ENCODE measurements at regions not wholly inside any gene's neighbourhood (a gene's known extent, or its start where the extent isn't known, plus 50 kb on each side); places are given as distances from the start of the nearest gene placed in this dataset.

DNA sequence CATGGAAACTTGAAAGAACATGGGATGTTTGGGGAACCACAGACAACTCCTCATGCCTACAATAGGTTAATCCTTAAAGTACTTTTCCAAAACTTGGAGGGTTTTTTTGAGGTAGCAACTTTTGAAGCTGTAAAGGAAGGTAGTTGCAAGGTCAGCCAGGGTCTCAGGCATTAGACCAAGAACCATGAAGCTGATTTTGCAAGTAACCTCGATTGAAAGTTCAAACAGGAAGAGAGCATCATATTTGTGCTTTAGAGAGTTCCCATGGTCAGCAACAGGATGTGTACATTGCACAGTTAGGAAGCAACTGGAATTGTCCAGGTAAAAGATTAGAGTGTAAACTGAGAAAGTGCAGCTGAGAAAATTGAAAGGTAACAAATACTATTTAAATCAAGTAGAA is 199.8 kb upstream of the NR2F2 start (continued):
- no peak for TF ChIP-seq SOX13 (IDR thresholded peaks at IDR 0.05)
- TF ChIP-seq SOX13 (CRISPR knock-in tag; conservative IDR thresholded peaks at IDR 0.05 in 1 of 2, IDR thresholded peaks at IDR 0.05 in 1 of 2), result 0 out of 4 replicates have a peak, but pooled peaks of 1 of the 2 experiments have one; percentile 41
- no peak for TF ChIP-seq POLR2AphosphoS5 (IDR thresholded peaks at IDR 0.05; ENCODE audit: low read depth, low read length)
- TF ChIP-seq NFIC (IDR thresholded peaks at IDR 0.05; ENCODE audit: low read length), result peak; percentile 39; the same call in 1 of the 2 replicates
- no peak for TF ChIP-seq HDAC6 (IDR thresholded peaks at IDR 0.05; ENCODE audit: low read depth, low read length)
- TF ChIP-seq ZNF780A (CRISPR knock-in tag; IDR thresholded peaks at IDR 0.05), result no peak
- no peak for TF ChIP-seq ZNF776 (CRISPR knock-in tag; IDR thresholded peaks at IDR 0.05)
- TF ChIP-seq GABPB1 (CRISPR knock-in tag; IDR thresholded peaks at IDR 0.05), result peak; percentile 37; the same call in 1 of the 2 replicates
- no peak for TF ChIP-seq HCFC1 (IDR thresholded peaks at IDR 0.05; ENCODE audit: low read depth, low read length)
- no peak for TF ChIP-seq TCF7L2 (IDR thresholded peaks at IDR 0.05; ENCODE audit: low read depth, low read length)
- no peak for TF ChIP-seq GABPA (IDR thresholded peaks at IDR 0.05; ENCODE audit: low read depth, low read length)
- peak; percentile 79 for TF ChIP-seq GABPA (CRISPR knock-in tag; IDR thresholded peaks at IDR 0.05; ENCODE audit: low read depth)
- TF ChIP-seq HES4 (CRISPR knock-in tag; IDR thresholded peaks at IDR 0.05; ENCODE audit: borderline replicate concordance), result no peak
- TF ChIP-seq FOXA1 (IDR thresholded peaks at IDR 0.05), result no peak
- TF ChIP-seq FOXA1 (CRISPR knock-in tag; IDR thresholded peaks at IDR 0.05), result peak; percentile 80
- no peak for TF ChIP-seq PCBP2 (optimal IDR thresholded peaks at IDR 0.05; ENCODE audit: low read depth, low read length, poor library complexity, severe bottlenecking)
- peak; percentile 54; the same call in 1 of the 2 replicates for TF ChIP-seq HMG20A (CRISPR knock-in tag; IDR thresholded peaks at IDR 0.05; ENCODE audit: borderline replicate concordance)
- TF ChIP-seq MTF1 (CRISPR knock-in tag; IDR thresholded peaks at IDR 0.05), result no peak
- peak; percentile 69 for TF ChIP-seq HDAC2 (CRISPR knock-in tag; IDR thresholded peaks at IDR 0.05)
- peak; percentile 53; the same call in 1 of the 2 replicates for TF ChIP-seq POGZ (CRISPR knock-in tag; IDR thresholded peaks at IDR 0.05)
- no peak for TF ChIP-seq ZNF430 (CRISPR knock-in tag; IDR thresholded peaks at IDR 0.05)
- TF ChIP-seq CREM (IDR thresholded peaks at IDR 0.05), result peak; percentile 29; the same call in 1 of the 2 replicates
- TF ChIP-seq CREM (CRISPR knock-in tag; IDR thresholded peaks at IDR 0.05), result no peak
- TF ChIP-seq, protein P1, sequence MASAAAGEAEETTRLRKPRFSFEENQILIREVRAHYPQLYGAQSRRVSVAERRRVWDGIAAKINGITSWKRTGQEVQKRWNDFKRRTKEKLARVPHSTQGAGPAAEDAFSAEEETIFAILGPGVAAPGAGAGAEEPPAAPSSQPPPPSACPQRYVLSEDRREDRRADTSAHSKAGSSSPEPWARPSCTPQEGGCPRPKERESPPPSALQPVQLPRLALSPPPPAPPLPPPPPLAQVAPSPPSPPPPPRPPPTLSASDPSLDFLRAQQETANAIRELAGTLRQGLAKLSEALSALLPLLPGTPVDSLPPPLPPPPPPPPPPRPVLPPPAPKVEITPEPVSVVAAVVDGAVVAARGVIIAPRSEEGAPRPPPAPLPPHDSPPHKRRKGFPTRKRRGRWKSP (CRISPR knock-in tag; IDR thresholded peaks at IDR 0.05), result no peak
- TF ChIP-seq SOX5 (CRISPR knock-in tag; IDR thresholded peaks at IDR 0.05; ENCODE audit: borderline replicate concordance), result peak; percentile 75
- TF ChIP-seq, protein P2, sequence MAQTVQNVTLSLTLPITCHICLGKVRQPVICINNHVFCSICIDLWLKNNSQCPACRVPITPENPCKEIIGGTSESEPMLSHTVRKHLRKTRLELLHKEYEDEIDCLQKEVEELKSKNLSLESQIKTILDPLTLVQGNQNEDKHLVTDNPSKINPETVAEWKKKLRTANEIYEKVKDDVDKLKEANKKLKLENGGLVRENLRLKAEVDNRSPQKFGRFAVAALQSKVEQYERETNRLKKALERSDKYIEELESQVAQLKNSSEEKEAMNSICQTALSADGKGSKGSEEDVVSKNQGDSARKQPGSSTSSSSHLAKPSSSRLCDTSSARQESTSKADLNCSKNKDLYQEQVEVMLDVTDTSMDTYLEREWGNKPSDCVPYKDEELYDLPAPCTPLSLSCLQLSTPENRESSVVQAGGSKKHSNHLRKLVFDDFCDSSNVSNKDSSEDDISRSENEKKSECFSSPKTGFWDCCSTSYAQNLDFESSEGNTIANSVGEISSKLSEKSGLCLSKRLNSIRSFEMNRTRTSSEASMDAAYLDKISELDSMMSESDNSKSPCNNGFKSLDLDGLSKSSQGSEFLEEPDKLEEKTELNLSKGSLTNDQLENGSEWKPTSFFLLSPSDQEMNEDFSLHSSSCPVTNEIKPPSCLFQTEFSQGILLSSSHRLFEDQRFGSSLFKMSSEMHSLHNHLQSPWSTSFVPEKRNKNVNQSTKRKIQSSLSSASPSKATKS (CRISPR knock-in tag; IDR thresholded peaks at IDR 0.05), result no peak
- TF ChIP-seq, protein P3, sequence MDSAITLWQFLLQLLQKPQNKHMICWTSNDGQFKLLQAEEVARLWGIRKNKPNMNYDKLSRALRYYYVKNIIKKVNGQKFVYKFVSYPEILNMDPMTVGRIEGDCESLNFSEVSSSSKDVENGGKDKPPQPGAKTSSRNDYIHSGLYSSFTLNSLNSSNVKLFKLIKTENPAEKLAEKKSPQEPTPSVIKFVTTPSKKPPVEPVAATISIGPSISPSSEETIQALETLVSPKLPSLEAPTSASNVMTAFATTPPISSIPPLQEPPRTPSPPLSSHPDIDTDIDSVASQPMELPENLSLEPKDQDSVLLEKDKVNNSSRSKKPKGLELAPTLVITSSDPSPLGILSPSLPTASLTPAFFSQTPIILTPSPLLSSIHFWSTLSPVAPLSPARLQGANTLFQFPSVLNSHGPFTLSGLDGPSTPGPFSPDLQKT (CRISPR knock-in tag; IDR thresholded peaks at IDR 0.05; ENCODE audit: borderline replicate concordance), result no peak
- peak; percentile 43; the same call in 1 of the 2 replicates for TF ChIP-seq ERF (CRISPR knock-in tag; IDR thresholded peaks at IDR 0.05)
- peak; percentile 49 for TF ChIP-seq TEAD3 (CRISPR knock-in tag; optimal IDR thresholded peaks at IDR 0.05; ENCODE audit: borderline replicate concordance)
- TF ChIP-seq BCL6 (CRISPR knock-in tag; IDR thresholded peaks at IDR 0.05), result 0 out of 2 replicates have a peak, but pooled peaks have one; percentile 16
- TF ChIP-seq FOSL2 (CRISPR knock-in tag; IDR thresholded peaks at IDR 0.05), result no peak
- no peak for TF ChIP-seq PITX1 (CRISPR knock-in tag; IDR thresholded peaks at IDR 0.05)
